ENCODE measurements at regions not wholly inside any gene's neighbourhood (a gene's known extent, or its start where the extent isn't known, plus 50 kb on each side); places are given as distances from the start of the nearest gene placed in this dataset.
"Not testable (repeated sequence)": the region's sequence is repeated elsewhere in the genome, so short reads cannot be mapped to it uniquely, and the experiment has no call there.

DNA sequence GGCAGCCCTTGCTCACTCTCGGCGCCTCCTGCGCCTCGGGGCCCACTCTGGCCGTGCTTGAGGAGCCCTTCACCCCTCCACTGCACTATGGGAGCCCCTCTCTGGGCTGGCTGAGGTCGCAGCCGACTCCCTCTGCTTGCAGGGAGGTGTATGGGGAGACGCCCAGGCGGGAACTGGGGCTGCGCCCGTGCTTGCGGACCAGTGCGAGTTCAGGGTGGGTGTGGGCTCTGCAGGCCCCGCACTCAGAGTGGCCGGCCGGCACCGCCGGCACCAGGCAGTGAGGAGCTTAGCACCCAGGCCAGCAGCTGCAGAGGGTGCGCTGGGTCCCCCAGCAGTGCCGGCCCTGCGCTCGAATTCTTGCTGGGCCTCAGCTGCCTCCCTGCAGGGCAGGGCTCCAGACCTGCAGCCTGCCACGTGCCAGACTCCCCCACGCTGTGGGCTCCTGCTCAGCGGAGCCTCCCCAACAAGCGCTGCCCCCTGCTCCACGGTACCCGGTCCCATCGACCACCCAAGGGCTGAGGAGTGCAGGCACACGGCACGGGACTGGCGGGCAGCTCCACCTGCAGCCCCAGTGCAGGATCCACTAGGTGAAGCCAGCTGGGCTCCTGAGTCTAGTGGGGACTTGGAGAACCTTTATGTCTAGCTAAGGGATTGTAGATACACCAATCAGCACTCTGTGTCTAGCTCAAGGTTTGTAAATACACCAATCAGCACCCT, 54.0 kb upstream of the WWC2 start:
- peak in 1 of 2 donors; percentile 34 for DNase-seq (ENCODE audit: low spot score in 2 of 2)
- intact Hi-C loops (cut with DNase I; ENCODE audit: low total_unique reads); H3K4me3 ChIP-seq (ENCODE audit: low read depth, poor library complexity, severe bottlenecking): not testable (repeated sequence)
- WGBS, 2 donors = 92 to 94% methylated on average over 21 to 26 of the region's 32 CpGs

DNA sequence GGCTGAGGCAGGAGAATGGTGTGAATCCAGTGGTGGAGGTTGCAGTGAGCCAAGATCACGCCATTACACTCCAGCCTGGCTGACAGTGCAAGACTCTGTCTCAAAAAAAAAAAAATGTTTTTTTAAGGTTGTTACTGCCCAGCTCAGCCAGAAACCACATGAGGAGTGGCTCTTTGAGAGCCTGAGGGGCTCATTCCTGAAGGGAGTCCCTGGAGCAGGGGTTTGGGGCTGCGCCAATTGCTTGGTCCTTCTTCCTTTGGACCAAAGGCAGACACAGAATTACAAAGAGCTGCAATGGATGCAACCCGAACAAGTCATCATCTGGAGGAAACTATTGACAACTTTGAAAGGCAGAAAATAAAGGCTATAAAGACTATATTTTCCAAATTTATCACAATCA, 60.6 kb upstream of the WWC2 start:
- DNase-seq (ENCODE audit: low spot score in 2 of 2) = no peak
- no peak for TF ChIP-seq POLR2A (IDR thresholded peaks at IDR 0.05)
- TF ChIP-seq, protein P1, sequence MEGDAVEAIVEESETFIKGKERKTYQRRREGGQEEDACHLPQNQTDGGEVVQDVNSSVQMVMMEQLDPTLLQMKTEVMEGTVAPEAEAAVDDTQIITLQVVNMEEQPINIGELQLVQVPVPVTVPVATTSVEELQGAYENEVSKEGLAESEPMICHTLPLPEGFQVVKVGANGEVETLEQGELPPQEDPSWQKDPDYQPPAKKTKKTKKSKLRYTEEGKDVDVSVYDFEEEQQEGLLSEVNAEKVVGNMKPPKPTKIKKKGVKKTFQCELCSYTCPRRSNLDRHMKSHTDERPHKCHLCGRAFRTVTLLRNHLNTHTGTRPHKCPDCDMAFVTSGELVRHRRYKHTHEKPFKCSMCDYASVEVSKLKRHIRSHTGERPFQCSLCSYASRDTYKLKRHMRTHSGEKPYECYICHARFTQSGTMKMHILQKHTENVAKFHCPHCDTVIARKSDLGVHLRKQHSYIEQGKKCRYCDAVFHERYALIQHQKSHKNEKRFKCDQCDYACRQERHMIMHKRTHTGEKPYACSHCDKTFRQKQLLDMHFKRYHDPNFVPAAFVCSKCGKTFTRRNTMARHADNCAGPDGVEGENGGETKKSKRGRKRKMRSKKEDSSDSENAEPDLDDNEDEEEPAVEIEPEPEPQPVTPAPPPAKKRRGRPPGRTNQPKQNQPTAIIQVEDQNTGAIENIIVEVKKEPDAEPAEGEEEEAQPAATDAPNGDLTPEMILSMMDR (IDR thresholded peaks at IDR 0.05) = no peak
- 85 to 86% methylated on average over 3 of the region's 3 CpGs for WGBS, 2 donors
- no peak overlapping the region for H3K4me3 ChIP-seq (ENCODE audit: low read depth, poor library complexity, severe bottlenecking)
- intact Hi-C loops (cut with DNase I; ENCODE audit: low total_unique reads) = no loop called here

DNA sequence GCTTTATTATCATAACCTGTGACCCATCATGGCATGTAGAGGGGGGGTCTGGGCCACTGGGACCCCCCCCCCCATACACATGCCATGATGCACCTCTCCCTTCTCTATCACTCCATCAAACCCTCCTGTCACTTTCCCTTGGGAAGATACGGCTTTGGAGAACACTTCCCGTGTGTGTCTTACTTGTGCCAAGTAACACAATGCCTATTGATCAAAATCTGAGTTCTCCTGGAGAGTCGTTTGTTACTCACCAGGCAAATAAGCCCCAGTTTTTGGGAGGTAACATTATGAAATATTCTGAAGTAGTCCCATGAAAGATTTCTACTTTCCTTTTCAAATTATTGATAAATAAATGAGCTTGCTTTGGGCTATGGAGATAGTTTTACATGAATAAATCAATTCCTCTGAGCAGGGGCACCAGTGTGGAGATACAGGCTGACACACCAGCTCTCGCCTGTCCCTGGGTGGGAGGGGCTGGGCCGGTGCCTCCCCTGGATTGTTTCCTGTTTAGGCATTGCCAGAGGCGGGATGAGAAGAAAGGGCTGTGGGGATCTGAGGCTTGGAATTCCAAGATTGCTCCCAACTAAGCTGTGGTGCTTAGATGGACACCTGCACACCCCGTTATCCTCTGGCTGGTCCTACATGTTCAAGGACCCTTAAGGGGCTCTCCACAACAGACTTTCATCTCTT, 63.2 kb upstream of the WWC2 start:
- DNase-seq (ENCODE audit: low spot score in 2 of 2) = no peak
- intact Hi-C loops (cut with DNase I; ENCODE audit: low total_unique reads) = no loop called here
- H3K4me3 ChIP-seq (ENCODE audit: low read depth, poor library complexity, severe bottlenecking) = no peak overlapping the region
- no peak for TF ChIP-seq POLR2A (IDR thresholded peaks at IDR 0.05)
- TF ChIP-seq, protein P1 (IDR thresholded peaks at IDR 0.05) = no peak
- 31 to 32% methylated on average over 7 of the region's 7 CpGs for WGBS, 2 donors

DNA sequence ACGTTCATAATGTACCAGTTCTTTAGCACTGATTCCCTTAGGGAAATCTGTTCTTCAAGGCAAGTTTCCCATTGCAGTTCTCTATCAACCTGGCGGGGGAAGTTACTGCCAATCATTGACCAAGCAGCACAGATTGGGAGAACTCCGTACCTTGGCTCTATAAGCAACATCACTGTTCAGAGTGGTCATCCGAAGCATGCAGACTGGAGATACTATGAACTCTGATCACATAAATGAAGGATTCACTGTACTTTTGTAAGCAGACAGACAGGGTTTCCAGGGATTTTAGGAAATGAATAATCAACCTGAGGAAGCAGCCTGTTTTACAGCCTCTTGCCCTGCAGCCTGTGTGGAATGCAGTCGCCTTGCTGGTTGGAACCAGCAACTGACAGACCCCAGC, 63.8 kb upstream of the WWC2 start:
- intact Hi-C loops (cut with DNase I; ENCODE audit: low total_unique reads) = no loop called here
- no peak for DNase-seq (ENCODE audit: low spot score in 2 of 2)
- WGBS, 2 donors = 74 to 85% methylated on average over 5 of the region's 5 CpGs
- H3K4me3 ChIP-seq (ENCODE audit: low read depth, poor library complexity, severe bottlenecking) = no peak overlapping the region
- TF ChIP-seq, protein P1 (IDR thresholded peaks at IDR 0.05) = no peak
- TF ChIP-seq POLR2A (IDR thresholded peaks at IDR 0.05) = no peak

DNA sequence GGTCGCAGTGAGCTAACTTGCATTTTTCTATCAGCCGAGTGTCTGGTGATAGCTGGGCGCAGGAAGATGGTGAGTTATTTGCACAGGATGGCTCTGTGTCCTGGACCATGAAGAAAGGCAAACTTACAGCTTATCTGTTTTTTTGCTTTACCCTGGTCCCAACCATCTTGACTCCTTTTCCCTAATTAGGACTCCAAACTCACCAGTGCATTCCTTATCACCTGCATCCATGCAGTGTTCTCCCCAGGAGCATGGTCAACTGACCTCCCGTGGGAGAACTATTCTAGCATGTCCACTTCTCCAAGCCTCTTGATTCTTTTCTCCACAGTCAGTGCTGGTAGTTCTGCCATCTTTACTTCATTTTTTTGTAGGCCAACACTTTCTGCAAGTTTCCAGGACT, 68.2 kb upstream of the WWC2 start:
- TF ChIP-seq, protein P1 (IDR thresholded peaks at IDR 0.05) = no peak
- no peak for TF ChIP-seq POLR2A (IDR thresholded peaks at IDR 0.05)
- DNase-seq (ENCODE audit: low spot score in 2 of 2) = no peak
- WGBS, 2 donors = 90 to 92% methylated on average over 4 of the region's 4 CpGs
- intact Hi-C loops (cut with DNase I; ENCODE audit: low total_unique reads) = no loop called here
- no peak overlapping the region for H3K4me3 ChIP-seq (ENCODE audit: low read depth, poor library complexity, severe bottlenecking)

DNA sequence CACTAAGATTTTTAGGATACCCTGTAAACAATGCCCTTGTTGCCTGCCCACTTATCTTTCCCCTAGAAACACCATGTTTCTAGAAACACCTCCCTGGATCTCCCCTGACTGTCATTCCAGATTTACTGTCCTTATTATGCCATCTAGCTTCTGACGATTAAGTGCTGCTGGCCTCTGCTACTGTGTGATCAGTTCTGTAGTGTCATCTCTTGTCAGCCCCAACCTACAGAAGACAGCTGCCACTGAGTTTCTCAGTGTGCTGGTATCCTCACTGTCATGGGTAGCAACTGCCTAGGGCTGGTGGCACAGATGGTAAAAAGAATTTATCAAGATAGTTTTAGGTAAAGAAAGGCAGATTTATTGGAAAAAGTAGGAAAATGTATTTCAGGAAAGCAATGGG, 68.7 kb upstream of the WWC2 start:
- intact Hi-C loops (cut with DNase I; ENCODE audit: low total_unique reads) = no loop called here
- no peak for DNase-seq (ENCODE audit: low spot score in 2 of 2)
- no peak overlapping the region for H3K4me3 ChIP-seq (ENCODE audit: low read depth, poor library complexity, severe bottlenecking)
- WGBS, 2 donors = 20 to 63% methylated on average over 1 of the region's 1 CpG
- no peak for TF ChIP-seq POLR2A (IDR thresholded peaks at IDR 0.05)
- TF ChIP-seq, protein P1 (IDR thresholded peaks at IDR 0.05) = no peak

Measured in lower leg skin (tissue), 4 donors.